ENCODE measurements at regions not wholly inside any gene's neighbourhood (a gene's known extent, or its start where the extent isn't known, plus 50 kb on each side); places are given as distances from the start of the nearest gene placed in this dataset.

DNA sequence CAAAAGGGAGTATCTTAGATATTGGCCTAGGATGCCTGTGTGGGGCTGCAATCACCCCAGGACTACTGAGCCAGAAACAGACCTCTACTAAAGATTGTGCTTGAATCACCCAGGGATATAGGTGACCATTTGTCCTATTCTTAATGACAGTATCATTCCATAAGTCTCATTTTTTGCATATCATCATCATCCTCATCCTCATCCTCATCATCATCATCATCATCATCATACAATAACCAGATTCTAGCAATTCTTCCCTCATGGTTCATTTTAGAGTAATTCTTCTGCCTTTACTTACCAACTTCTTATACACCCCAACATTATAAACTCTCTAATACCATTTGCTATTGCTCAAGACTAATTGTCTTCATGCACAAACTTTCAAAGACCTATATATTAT is 226.6 kb downstream of the B3GLCT start:
- no peak overlapping the region for H3K23ac ChIP-seq (ENCODE audit: low read length)
- no peak overlapping the region for H4K5ac ChIP-seq (ENCODE audit: low read length)
- no peak overlapping the region for H3K56ac ChIP-seq (ENCODE audit: low read length)
- H3K79me2 ChIP-seq (ENCODE audit: control insufficient read depth, insufficient read depth, low read length): no peaks in the 10 kb centered on the region
- H3K4me3 ChIP-seq (ENCODE audit: low read length): no peak overlapping the region
- no peaks in the 10 kb centered on the region for H3K27me3 ChIP-seq (ENCODE audit: insufficient read depth, low read length, poor library complexity)
- no peak overlapping the region for H3K4me2 ChIP-seq (ENCODE audit: low read length)
- H3K79me1 ChIP-seq (ENCODE audit: low read length): no peaks in the 10 kb centered on the region
- DNase-seq: no peak
- H3K4ac ChIP-seq (ENCODE audit: low read depth, low read length): no peak overlapping the region
- no peaks in the 10 kb centered on the region for H3K36me3 ChIP-seq (ENCODE audit: control insufficient read depth, insufficient read depth, low read length)
- H3K18ac ChIP-seq (ENCODE audit: low read length): no peak overlapping the region
- H3K4me1 ChIP-seq (ENCODE audit: control insufficient read depth, low read depth, low read length): no peaks in the 10 kb centered on the region
- H2BK120ac ChIP-seq (ENCODE audit: low read depth, low read length): no peak overlapping the region
- no peak overlapping the region for H3K9ac ChIP-seq (ENCODE audit: low read length)
- no peak overlapping the region for H2AK5ac ChIP-seq (ENCODE audit: low read length)
- no peak overlapping the region for H2BK15ac ChIP-seq (replicated peaks; ENCODE audit: low read depth)
- no peak overlapping the region for H4K8ac ChIP-seq (ENCODE audit: low read depth, low read length)
- H2BK5ac ChIP-seq (ENCODE audit: low read length): no peak overlapping the region
- no peak overlapping the region for H3K27ac ChIP-seq (ENCODE audit: low read depth, low read length)

DNA sequence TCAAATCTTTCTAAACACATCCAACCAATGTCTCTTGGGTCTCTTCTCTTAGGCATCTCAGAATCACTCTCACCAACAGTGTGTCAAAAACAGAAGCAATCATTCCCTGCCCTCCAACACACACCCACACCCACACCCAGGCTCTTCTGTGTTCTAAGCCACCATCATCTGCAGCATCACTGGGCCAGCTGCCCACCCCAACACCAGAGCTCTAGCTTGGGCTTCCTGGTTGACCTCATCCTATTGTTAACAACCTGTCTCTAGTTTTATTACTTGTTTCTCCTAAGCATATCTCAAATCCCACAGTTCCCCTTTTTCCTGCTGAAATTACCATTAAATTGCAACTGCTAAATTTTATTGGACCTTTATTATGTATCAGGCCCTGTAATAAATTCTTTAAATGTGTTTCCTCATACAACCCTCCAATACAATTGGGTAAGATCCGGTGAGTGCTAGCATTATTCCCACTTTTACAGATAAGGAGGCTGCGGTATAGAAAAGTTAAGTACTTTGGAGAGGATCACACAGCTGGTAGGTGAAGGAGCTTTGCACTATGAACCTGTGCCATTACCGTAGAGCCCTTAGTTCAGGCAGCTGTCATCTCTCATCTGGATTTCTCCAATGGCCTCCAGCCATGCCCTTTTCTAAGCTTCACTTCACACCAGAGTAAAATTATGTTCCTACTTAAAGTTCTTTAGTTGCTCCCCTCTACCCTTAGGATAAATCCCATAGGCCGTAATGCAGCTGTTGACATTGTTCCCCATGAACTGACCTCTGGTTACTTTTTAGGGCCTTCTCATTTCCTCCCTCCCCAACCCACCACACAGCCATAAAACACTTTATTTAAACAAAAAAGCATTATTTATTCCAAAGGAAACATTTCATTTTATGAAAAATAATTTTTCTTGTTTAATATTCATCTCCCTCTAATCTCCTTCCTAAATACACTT is 227.7 kb downstream of the B3GLCT start:
- Histone ChIP-seq H3K27ac (ENCODE audit: low read depth, low read length) (no peak overlapping the region), H3K23ac (ENCODE audit: low read length) (no peak overlapping the region), H3K4ac (ENCODE audit: low read depth, low read length) (no peak overlapping the region), H3K79me1 (ENCODE audit: low read length) (no peaks in the 10 kb centered on the region), H2BK15ac (replicated peaks; ENCODE audit: low read depth) (no peak overlapping the region), H2AK5ac (ENCODE audit: low read length) (no peak overlapping the region), H3K27me3 (ENCODE audit: insufficient read depth, low read length, poor library complexity) (no peaks in the 10 kb centered on the region), H3K18ac (ENCODE audit: low read length) (no peak overlapping the region), H4K8ac (ENCODE audit: low read depth, low read length) (no peak overlapping the region), H2BK5ac (ENCODE audit: low read length) (no peak overlapping the region), H3K4me1 (ENCODE audit: control insufficient read depth, low read depth, low read length) (no peaks in the 10 kb centered on the region), H3K36me3 (ENCODE audit: control insufficient read depth, insufficient read depth, low read length) (no peaks in the 10 kb centered on the region), H2BK120ac (ENCODE audit: low read depth, low read length) (no peak overlapping the region), H3K56ac (ENCODE audit: low read length) (no peak overlapping the region), H3K4me2 (ENCODE audit: low read length) (no peak overlapping the region), H4K5ac (ENCODE audit: low read length) (no peak overlapping the region), H3K9ac (ENCODE audit: low read length) (no peak overlapping the region), H3K79me2 (ENCODE audit: control insufficient read depth, insufficient read depth, low read length) (no peaks in the 10 kb centered on the region), H3K4me3 (ENCODE audit: low read length) (no peak overlapping the region)
- DNase-seq: no peak
- WGBS (ENCODE audit: extremely low coverage, insufficient coverage, low lambda C conversion rate): no CpG with 5 or more reads among the region's 4 CpGs

DNA sequence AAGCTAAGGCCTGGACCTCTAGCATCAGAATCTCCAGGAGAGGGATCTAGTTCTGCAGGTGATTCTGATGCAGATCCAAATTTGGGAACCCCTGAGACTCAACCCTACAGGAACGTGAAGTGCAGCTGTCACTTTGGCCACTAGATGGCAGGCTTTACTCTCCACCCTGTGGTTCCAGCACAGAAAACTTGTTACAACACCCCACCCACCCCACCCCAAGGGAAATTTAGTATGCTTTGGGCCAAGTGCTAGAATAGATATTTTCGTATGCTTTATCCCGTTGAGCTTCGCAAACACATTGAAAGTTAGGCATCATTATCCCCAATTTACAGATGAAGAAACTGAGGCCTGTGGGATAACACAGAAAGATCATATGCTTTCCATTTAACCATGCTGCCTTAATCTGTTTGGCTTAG is 232.0 kb downstream of the B3GLCT start:
- H3K56ac ChIP-seq (ENCODE audit: low read length): no peak overlapping the region
- no peaks in the 10 kb centered on the region for H3K36me3 ChIP-seq (ENCODE audit: control insufficient read depth, insufficient read depth, low read length)
- no peaks in the 10 kb centered on the region for H3K79me2 ChIP-seq (ENCODE audit: control insufficient read depth, insufficient read depth, low read length)
- no peak overlapping the region for H4K8ac ChIP-seq (ENCODE audit: low read depth, low read length)
- no CpG with 5 or more reads among the region's 4 CpGs for WGBS (ENCODE audit: extremely low coverage, insufficient coverage, low lambda C conversion rate)
- peak; percentile 53 for DNase-seq
- no peak overlapping the region for H2BK15ac ChIP-seq (replicated peaks; ENCODE audit: low read depth)
- H3K18ac ChIP-seq (ENCODE audit: low read length): no peak overlapping the region
- no peak overlapping the region for H4K5ac ChIP-seq (ENCODE audit: low read length)
- H2BK120ac ChIP-seq (ENCODE audit: low read depth, low read length): no peak overlapping the region
- H2AK5ac ChIP-seq (ENCODE audit: low read length): no peak overlapping the region
- H3K4me1 ChIP-seq (ENCODE audit: control insufficient read depth, low read depth, low read length): no peaks in the 10 kb centered on the region
- no peak overlapping the region for H3K4me3 ChIP-seq (ENCODE audit: low read length)
- no peak overlapping the region for H3K4me2 ChIP-seq (ENCODE audit: low read length)
- H2BK5ac ChIP-seq (ENCODE audit: low read length): no peak overlapping the region
- no peaks in the 10 kb centered on the region for H3K27me3 ChIP-seq (ENCODE audit: insufficient read depth, low read length, poor library complexity)
- H3K4ac ChIP-seq (ENCODE audit: low read depth, low read length): no peak overlapping the region
- no peak overlapping the region for H3K23ac ChIP-seq (ENCODE audit: low read length)
- no peak overlapping the region for H3K27ac ChIP-seq (ENCODE audit: low read depth, low read length)
- H3K9ac ChIP-seq (ENCODE audit: low read length): no peak overlapping the region
- no peaks in the 10 kb centered on the region for H3K79me1 ChIP-seq (ENCODE audit: low read length)

DNA sequence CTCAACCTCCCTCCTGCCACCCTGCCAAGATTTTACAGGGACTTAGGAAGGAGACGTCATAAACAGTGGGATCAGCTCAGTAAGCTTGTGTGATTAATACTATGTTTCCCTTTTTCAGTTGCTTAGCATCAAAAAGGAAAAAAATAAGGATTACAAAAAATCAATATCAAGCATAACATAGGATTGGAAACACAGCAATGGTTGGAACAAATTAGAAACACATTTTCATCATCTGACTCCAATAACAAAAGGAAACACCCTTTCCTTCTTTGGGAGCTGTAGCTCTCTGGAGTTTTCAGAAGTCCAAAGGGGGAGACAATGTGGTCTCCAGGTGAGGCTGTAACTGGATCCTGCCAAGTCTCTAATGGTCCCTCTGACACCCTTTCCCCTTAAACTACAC is 233.4 kb downstream of the B3GLCT start:
- Histone ChIP-seq H2BK15ac (replicated peaks; ENCODE audit: low read depth) (no peak overlapping the region), H3K9ac (ENCODE audit: low read length) (no peak overlapping the region), H3K4ac (ENCODE audit: low read depth, low read length) (no peak overlapping the region), H3K23ac (ENCODE audit: low read length) (no peak overlapping the region), H3K56ac (ENCODE audit: low read length) (no peak overlapping the region), H3K27me3 (ENCODE audit: insufficient read depth, low read length, poor library complexity) (no peaks in the 10 kb centered on the region), H2BK5ac (ENCODE audit: low read length) (no peak overlapping the region), H4K5ac (ENCODE audit: low read length) (no peak overlapping the region), H4K8ac (ENCODE audit: low read depth, low read length) (no peak overlapping the region), H2BK120ac (ENCODE audit: low read depth, low read length) (no peak overlapping the region), H3K79me1 (ENCODE audit: low read length) (no peaks in the 10 kb centered on the region), H3K4me3 (ENCODE audit: low read length) (no peak overlapping the region), H3K79me2 (ENCODE audit: control insufficient read depth, insufficient read depth, low read length) (no peaks in the 10 kb centered on the region), H2AK5ac (ENCODE audit: low read length) (no peak overlapping the region), H3K18ac (ENCODE audit: low read length) (no peak overlapping the region), H3K36me3 (ENCODE audit: control insufficient read depth, insufficient read depth, low read length) (no peaks in the 10 kb centered on the region), H3K4me2 (ENCODE audit: low read length) (no peak overlapping the region), H3K4me1 (ENCODE audit: control insufficient read depth, low read depth, low read length) (peaks cover 2% of the 10 kb centered on the region), H3K27ac (ENCODE audit: low read depth, low read length) (no peak overlapping the region)
- WGBS (ENCODE audit: extremely low coverage, insufficient coverage, low lambda C conversion rate): no CpG with 5 or more reads among the region's 1 CpG
- DNase-seq: no peak

DNA sequence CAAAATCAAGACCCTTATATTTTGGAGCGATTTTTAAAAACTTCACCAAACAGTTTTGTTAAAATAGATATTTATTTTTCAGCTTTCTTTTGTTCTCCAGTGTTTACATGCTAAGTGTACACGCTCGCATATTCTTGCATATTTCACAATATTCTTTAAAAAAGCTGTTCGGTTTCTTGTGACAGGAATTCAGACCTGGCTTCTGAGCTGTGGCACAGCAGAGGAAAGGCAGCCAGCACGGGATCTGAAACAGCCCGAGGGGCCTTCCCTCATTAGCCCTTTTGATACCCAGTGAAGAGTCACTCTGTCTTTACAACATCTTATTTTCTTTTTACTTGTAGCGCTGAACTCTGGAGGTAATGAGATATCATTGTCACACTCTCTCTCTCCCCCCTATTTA is 234.0 kb downstream of the B3GLCT start:
- Histone ChIP-seq H3K4me3 (ENCODE audit: low read length) (no peak overlapping the region), H3K27me3 (ENCODE audit: insufficient read depth, low read length, poor library complexity) (no peaks in the 10 kb centered on the region), H2AK5ac (ENCODE audit: low read length) (no peak overlapping the region), H2BK15ac (replicated peaks; ENCODE audit: low read depth) (no peak overlapping the region), H2BK120ac (ENCODE audit: low read depth, low read length) (no peak overlapping the region), H3K27ac (ENCODE audit: low read depth, low read length) (no peak overlapping the region), H3K9ac (ENCODE audit: low read length) (no peak overlapping the region), H3K56ac (ENCODE audit: low read length) (no peak overlapping the region), H3K4ac (ENCODE audit: low read depth, low read length) (no peak overlapping the region), H4K5ac (ENCODE audit: low read length) (no peak overlapping the region), H3K23ac (ENCODE audit: low read length) (no peak overlapping the region), H3K79me2 (ENCODE audit: control insufficient read depth, insufficient read depth, low read length) (no peaks in the 10 kb centered on the region), H4K8ac (ENCODE audit: low read depth, low read length) (no peak overlapping the region), H3K18ac (ENCODE audit: low read length) (no peak overlapping the region), H3K4me2 (ENCODE audit: low read length) (no peak overlapping the region), H3K4me1 (ENCODE audit: control insufficient read depth, low read depth, low read length) (peaks cover 2% of the 10 kb centered on the region), H2BK5ac (ENCODE audit: low read length) (no peak overlapping the region), H3K79me1 (ENCODE audit: low read length) (no peaks in the 10 kb centered on the region), H3K36me3 (ENCODE audit: control insufficient read depth, insufficient read depth, low read length) (no peaks in the 10 kb centered on the region)
- DNase-seq: no peak
- no CpG with 5 or more reads among the region's 7 CpGs for WGBS (ENCODE audit: extremely low coverage, insufficient coverage, low lambda C conversion rate)

DNA sequence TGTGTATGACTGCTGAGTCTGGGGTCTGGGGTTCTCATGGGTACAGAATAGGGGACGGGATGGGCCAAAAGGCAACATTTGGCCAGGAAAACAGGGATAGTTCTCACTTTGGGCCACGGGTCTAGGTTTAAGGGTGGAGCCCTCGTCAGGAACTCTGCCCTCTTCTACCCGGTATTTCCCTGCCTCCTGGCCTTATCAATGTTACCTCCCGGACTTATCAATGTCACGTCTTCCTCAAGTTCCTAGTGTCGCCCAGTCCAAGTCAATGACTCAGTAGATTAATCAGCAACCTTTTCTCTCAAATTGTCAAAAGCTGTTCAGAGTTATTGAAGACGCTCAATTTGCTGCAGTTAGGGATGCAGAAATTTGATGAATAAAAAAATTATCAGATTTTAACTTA is 234.8 kb downstream of the B3GLCT start:
- Histone ChIP-seq H3K79me1 (ENCODE audit: low read length) (no peaks in the 10 kb centered on the region), H2AK5ac (ENCODE audit: low read length) (no peak overlapping the region), H3K4me3 (ENCODE audit: low read length) (no peak overlapping the region), H3K27ac (ENCODE audit: low read depth, low read length) (no peak overlapping the region), H3K79me2 (ENCODE audit: control insufficient read depth, insufficient read depth, low read length) (no peaks in the 10 kb centered on the region), H3K27me3 (ENCODE audit: insufficient read depth, low read length, poor library complexity) (no peaks in the 10 kb centered on the region), H3K23ac (ENCODE audit: low read length) (no peak overlapping the region), H4K8ac (ENCODE audit: low read depth, low read length) (no peak overlapping the region), H3K56ac (ENCODE audit: low read length) (no peak overlapping the region), H2BK15ac (replicated peaks; ENCODE audit: low read depth) (no peak overlapping the region), H3K36me3 (ENCODE audit: control insufficient read depth, insufficient read depth, low read length) (no peaks in the 10 kb centered on the region), H2BK5ac (ENCODE audit: low read length) (no peak overlapping the region), H3K4me2 (ENCODE audit: low read length) (no peak overlapping the region), H2BK120ac (ENCODE audit: low read depth, low read length) (no peak overlapping the region), H3K18ac (ENCODE audit: low read length) (no peak overlapping the region), H3K4me1 (ENCODE audit: control insufficient read depth, low read depth, low read length) (peaks cover 2% of the 10 kb centered on the region), H4K5ac (ENCODE audit: low read length) (no peak overlapping the region), H3K4ac (ENCODE audit: low read depth, low read length) (no peak overlapping the region), H3K9ac (ENCODE audit: low read length) (no peak overlapping the region)
- no peak for DNase-seq
- no CpG with 5 or more reads among the region's 8 CpGs for WGBS (ENCODE audit: extremely low coverage, insufficient coverage, low lambda C conversion rate)

Measured in mesendoderm (in vitro differentiated cells).